Stimulated activated naive B cell treated with anti-CD40 and anti-IgM and Interleukin-4, amounts not matched to agents 10 μg/mL and 1 μg/mL and 100 μg/mL, for 72 hours (primary cell): ENCODE measurements at regions not wholly inside any gene's neighbourhood (a gene's known extent, or its start where the extent isn't known, plus 50 kb on each side); places are given as distances from the start of the nearest gene placed in this dataset.
"Not testable (repeated sequence)": the region's sequence is repeated elsewhere in the genome, so short reads cannot be mapped to it uniquely, and the experiment has no call there.

ENCODE experiments used
- ATAC-seq, 2 donors: fragments of 150-1000 bp; cut with Tn5 transposase; replicated peaks; 2 replicates each; pipeline ENCODE4 v1.10.0; 2021; ENCODE audit warnings: moderate library complexity in 1 of 2
- DNase-seq: peaks from one replicate; pipeline ENCODE4 v3.0.0; 2021
- H3K27ac Mint-ChIP-seq: one replicate; pipeline ENCODE4 v1.8.0; 2022; ENCODE audit warnings: mild to moderate bottlenecking, mixed read lengths
- H3K27me3 Mint-ChIP-seq, 2 donors: one replicate each; pipeline ENCODE4 v1.8.0; 2022; ENCODE audit warnings: mixed read lengths in 2 of 2
- H3K36me3 Mint-ChIP-seq, 2 donors: one replicate each; pipeline ENCODE4 v1.8.0; 2022; ENCODE audit warnings: mixed read lengths in 2 of 2, mild to moderate bottlenecking in 1 of 2
- H3K4me1 Mint-ChIP-seq, 2 donors: one replicate each; pipeline ENCODE4 v1.8.0; 2022; ENCODE audit warnings: mixed read lengths in 2 of 2, mild to moderate bottlenecking in 1 of 2
- H3K4me3 Mint-ChIP-seq, 2 donors: one replicate each; pipeline ENCODE4 v1.8.0; 2022; ENCODE audit warnings: mild to moderate bottlenecking in 2 of 2, mixed read lengths in 2 of 2, moderate library complexity in 1 of 2
- H3K9me3 Mint-ChIP-seq, 2 donors: one replicate each; pipeline ENCODE4 v1.8.0; 2022; ENCODE audit warnings: mixed read lengths in 2 of 2, mild to moderate bottlenecking in 1 of 2

GRCh38 chr10:81688459-81688858 lies 186.5 kb upstream of the NRG3 start:
- no peak overlapping the region for H3K4me3 Mint-ChIP-seq
- H3K36me3 Mint-ChIP-seq = no peaks in the 10 kb centered on the region
- H3K9me3 Mint-ChIP-seq = peaks cover 4 to 7% of the 10 kb centered on the region in 2 donors
- ATAC-seq (no peak), DNase-seq (no peak)
- H3K4me1 Mint-ChIP-seq = no peaks in the 10 kb centered on the region
- no peaks in the 10 kb centered on the region for H3K27me3 Mint-ChIP-seq
- no peak overlapping the region for H3K27ac Mint-ChIP-seq

DNA sequence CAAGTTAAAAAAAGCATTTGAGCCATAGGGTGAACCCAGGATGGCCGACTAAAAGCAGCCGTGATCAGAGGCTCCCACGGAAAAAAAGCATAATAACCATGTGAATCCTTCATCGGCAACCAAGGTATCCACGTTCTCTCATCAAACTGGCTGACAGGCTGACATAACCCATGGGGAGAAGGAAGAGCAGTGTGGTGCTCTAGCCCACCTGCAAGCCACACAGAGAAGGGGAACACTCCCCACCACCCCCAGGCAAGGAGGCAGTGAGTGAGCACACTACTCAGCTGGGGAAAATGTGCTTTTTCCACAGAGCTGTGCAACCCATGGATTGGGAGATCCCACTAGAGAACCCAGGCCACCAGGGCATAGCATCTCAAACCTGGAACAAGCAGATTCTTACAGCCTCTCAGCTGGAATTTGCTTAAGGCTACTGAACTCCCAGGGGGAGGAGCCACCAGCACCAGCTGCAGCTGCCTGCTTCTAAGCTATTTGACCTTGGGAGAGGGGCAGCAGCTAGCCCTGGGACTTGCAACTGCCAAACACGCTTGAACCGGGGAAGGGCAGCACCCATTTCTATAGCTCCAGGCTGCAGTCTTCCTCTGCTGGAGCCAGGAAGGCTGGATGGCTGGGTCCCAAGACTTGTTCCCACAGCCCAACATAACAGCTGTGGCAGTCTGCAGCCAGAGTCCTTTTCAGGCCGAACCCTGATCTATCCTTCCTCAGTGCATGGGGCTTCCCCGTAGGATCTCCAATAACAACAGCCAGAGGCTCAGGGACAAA lies 178.2 kb upstream of the NRG3 start:
- no peak overlapping the region for H3K4me3 Mint-ChIP-seq
- peaks cover 12 to 19% of the 10 kb centered on the region in 2 donors for H3K9me3 Mint-ChIP-seq
- H3K36me3 Mint-ChIP-seq = no peaks in the 10 kb centered on the region
- no peak for ATAC-seq
- no peak overlapping the region for H3K27ac Mint-ChIP-seq
- DNase-seq = no peak
- H3K4me1 Mint-ChIP-seq = no peaks in the 10 kb centered on the region
- no peaks in the 10 kb centered on the region for H3K27me3 Mint-ChIP-seq

DNA sequence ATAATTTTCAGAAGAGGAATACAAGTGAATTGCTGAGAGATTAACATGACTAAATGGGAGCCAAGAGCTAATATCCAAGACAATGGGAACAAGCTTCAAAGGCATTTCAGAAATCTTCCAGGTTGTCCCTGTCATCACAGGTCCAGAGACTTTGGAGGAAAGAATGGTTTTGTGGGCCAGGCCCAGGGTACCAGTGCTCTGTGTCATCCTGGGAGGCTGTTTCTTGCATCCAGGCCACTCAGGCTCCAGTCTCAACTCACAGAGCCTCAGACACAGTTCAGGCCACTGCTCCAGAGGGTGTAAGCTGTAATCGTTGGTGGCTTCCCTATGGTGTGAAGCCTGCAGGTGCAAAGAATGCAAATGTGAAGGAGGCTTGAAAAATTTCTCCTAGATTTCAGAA lies 170.4 kb upstream of the NRG3 start:
- Mint-ChIP-seq H3K4me1 (peaks cover 2 to 8% of the 10 kb centered on the region in 2 donors), H3K27me3 (no peaks in the 10 kb centered on the region), H3K9me3 (peaks cover 8 to 11% of the 10 kb centered on the region in 2 donors), H3K4me3 (no peak overlapping the region), H3K36me3 (no peaks in the 10 kb centered on the region), H3K27ac (no peak overlapping the region)
- DNase-seq = no peak
- ATAC-seq = peak in 1 of 2 donors; percentile 34

DNA sequence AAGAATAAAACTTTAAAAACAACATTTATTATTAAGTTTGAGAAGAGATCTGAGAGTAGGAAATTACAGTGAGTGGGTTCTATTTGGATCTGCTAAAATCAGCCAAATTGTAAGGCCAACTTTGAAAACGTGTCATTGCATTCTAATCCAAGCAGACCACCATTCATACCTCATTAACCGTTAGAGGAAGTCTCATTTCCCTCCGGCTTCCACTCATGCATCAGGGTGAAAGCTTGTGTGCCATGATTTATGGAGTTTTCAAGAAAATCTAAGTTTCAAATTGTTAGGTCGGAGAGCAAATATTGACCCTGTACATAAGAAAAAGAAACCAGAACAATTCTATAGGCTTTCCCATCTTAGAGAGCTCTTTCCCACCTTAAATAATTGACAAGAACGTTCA lies 166.6 kb upstream of the NRG3 start:
- Mint-ChIP-seq H3K9me3 (peaks cover 0 to 6% of the 10 kb centered on the region in 2 donors), H3K27me3 (no peaks in the 10 kb centered on the region), H3K27ac (no peak overlapping the region), H3K4me1 (peaks cover 2 to 8% of the 10 kb centered on the region in 2 donors), H3K4me3 (no peak overlapping the region), H3K36me3 (no peaks in the 10 kb centered on the region)
- DNase-seq (no peak), ATAC-seq (no peak)

DNA sequence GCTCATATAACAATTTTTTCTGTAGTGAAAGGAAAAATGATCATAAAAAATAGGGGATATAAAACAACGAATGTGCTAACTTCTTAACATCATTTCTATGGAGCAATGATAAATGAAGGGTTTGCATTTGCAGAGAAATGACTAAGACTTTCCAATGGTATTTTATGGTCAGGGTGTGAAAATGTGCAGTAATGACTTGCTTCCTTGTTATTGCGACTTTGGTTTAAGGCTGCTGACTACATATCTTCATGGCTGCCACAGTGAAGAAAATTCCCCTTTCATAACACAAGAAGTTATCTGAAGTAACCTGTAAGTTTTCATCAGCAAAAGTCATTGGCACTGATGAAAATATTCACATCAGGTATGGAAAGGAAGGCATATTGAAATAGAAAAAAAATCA lies 166.1 kb upstream of the NRG3 start:
- peak; percentile 67 to 73 for ATAC-seq
- no peaks in the 10 kb centered on the region for H3K27me3 Mint-ChIP-seq
- peaks cover 2 to 8% of the 10 kb centered on the region in 2 donors for H3K4me1 Mint-ChIP-seq
- H3K9me3 Mint-ChIP-seq = peaks cover 0 to 6% of the 10 kb centered on the region in 2 donors
- no peaks in the 10 kb centered on the region for H3K36me3 Mint-ChIP-seq
- DNase-seq = no peak
- no peak overlapping the region for H3K4me3 Mint-ChIP-seq
- H3K27ac Mint-ChIP-seq = no peak overlapping the region

DNA sequence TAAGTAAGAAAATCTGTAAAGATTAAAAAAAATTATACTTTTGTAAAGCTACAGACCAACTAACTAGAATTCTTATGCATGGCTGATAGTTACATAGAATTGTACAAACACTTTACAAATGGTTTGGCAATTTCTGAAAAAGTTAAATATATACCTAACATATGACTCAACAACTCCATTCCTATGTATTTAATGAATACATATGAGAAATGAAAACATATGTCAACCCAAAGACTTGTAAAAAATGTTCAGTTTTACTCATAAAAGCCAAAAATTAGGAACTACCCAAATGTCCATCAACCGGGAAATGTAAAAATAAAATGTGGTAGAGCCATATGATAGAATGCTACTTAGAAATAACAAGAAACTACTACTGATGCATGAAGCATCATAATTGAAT lies 152.6 kb upstream of the NRG3 start:
- Mint-ChIP-seq H3K4me3 (no peak overlapping the region), H3K27me3 (no peaks in the 10 kb centered on the region), H3K27ac (no peak overlapping the region), H3K36me3 (no peaks in the 10 kb centered on the region), H3K4me1 (peaks cover 10 to 16% of the 10 kb centered on the region in 2 donors), H3K9me3 (no peaks in the 10 kb centered on the region)
- ATAC-seq (peak; percentile 75 to 78), DNase-seq (no peak)

DNA sequence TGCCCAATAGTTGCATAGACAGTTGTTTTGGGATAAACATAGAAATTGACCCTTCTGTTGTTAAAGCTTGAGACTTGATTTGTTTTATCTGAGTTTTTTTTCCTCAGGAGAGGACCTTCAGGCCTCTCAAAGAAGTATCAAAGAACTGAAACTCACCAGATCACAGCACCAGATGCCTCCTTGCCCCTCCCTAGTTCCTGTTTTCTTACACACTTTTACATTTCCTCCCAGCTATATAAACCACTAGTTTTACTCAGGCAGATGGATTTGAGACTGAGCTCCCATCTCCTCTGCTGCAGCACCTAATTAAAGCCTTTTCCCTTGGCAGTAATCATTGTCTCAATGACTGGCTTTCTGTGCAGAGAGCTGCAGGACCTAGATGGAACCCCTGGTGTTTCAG lies 150.6 kb upstream of the NRG3 start:
- DNase-seq (no peak), ATAC-seq (peak; percentile 71 to 72)
- H3K27ac Mint-ChIP-seq = peak overlapping the region; percentile 73
- H3K4me3 Mint-ChIP-seq = peak overlapping the region in 1 of 2 donors; percentile 46
- no peaks in the 10 kb centered on the region for H3K27me3 Mint-ChIP-seq
- no peaks in the 10 kb centered on the region for H3K9me3 Mint-ChIP-seq
- H3K4me1 Mint-ChIP-seq = peaks cover 12 to 16% of the 10 kb centered on the region in 2 donors
- no peaks in the 10 kb centered on the region for H3K36me3 Mint-ChIP-seq

- Mint-ChIP-seq H3K27me3 (no peaks in the 10 kb centered on the region), H3K36me3 (no peaks in the 10 kb centered on the region), H3K9me3 (no peaks in the 10 kb centered on the region), H3K27ac (no peak overlapping the region), H3K4me3 (no peak overlapping the region), H3K4me1 (peaks cover 12 to 16% of the 10 kb centered on the region in 2 donors)
- ATAC-seq (no peak), DNase-seq (no peak)
These were observed 149.1 kb upstream of the NRG3 start for GRCh38 chr10:81725851-81726250.

- Mint-ChIP-seq H3K9me3 (no peaks in the 10 kb centered on the region), H3K4me1 (peaks cover 12 to 16% of the 10 kb centered on the region in 2 donors), H3K27me3 (no peaks in the 10 kb centered on the region), H3K36me3 (no peaks in the 10 kb centered on the region), H3K4me3 (no peak overlapping the region), H3K27ac (no peak overlapping the region)
- ATAC-seq (no peak), DNase-seq (no peak)
These were observed 146.3 kb upstream of the NRG3 start for GRCh38 chr10:81728692-81729091.

- ATAC-seq = no peak
- Mint-ChIP-seq H3K27ac (no peak overlapping the region), H3K9me3 (peaks cover 2 to 4% of the 10 kb centered on the region in 2 donors), H3K27me3 (no peaks in the 10 kb centered on the region), H3K4me1 (peaks cover 0 to 2% of the 10 kb centered on the region in 2 donors), H3K4me3 (no peak overlapping the region), H3K36me3 (no peaks in the 10 kb centered on the region)
- DNase-seq = no peak
These were observed 144.1 kb upstream of the NRG3 start for GRCh38 chr10:81730891-81731290.

DNA sequence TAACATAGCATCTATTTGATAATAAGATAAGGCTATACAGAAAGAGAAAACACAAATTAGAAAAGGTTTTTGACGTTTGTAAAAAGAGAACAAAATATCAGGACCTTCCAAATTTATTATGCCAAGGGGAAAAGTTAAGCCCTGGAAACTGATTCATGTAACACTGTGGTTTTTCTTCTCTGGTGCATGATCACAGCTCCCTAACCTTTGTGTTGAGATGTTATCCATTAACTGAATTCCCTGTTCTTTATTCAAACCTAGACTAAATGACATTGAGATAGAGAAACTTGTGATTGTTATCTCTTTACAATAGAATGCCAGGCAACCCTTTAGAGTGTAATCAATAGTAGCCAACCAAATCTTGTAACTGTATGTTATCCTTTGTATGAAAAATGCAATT lies 141.5 kb upstream of the NRG3 start:
- H3K4me3 Mint-ChIP-seq = no peak overlapping the region
- DNase-seq (no peak), ATAC-seq (no peak)
- peaks cover 12 to 13% of the 10 kb centered on the region in 2 donors for H3K9me3 Mint-ChIP-seq
- H3K36me3 Mint-ChIP-seq = no peaks in the 10 kb centered on the region
- no peaks in the 10 kb centered on the region for H3K4me1 Mint-ChIP-seq
- no peak overlapping the region for H3K27ac Mint-ChIP-seq
- no peaks in the 10 kb centered on the region for H3K27me3 Mint-ChIP-seq

- not testable (repeated sequence) for H3K4me3 Mint-ChIP-seq, H3K27me3 Mint-ChIP-seq, ATAC-seq, H3K4me1 Mint-ChIP-seq, DNase-seq, H3K36me3 Mint-ChIP-seq, H3K27ac Mint-ChIP-seq
- H3K9me3 Mint-ChIP-seq = peaks cover 13 to 18% of the 10 kb centered on the region in 2 donors
These were observed 139.8 kb upstream of the NRG3 start for GRCh38 chr10:81735167-81735566.

DNA sequence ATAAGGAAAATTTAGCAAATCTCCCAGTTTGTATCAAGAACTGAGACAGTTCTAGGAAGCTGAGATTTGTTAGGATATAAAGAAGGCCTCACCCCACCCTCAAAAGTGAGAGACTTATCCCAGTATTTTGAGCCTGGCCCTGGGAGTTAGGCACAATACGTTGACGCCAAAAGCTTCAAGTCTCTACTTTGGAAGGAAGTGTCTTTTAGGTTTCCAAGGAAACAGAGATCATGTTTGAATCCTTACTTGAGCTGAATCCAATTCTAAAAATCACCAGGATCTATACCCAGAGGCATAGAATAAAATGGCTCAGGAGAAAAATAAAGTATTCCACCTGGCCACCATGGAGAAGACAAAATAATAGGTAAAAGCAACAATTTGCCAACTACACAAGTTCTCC lies 115.9 kb upstream of the NRG3 start:
- H3K27ac Mint-ChIP-seq = no peak overlapping the region
- peaks cover 0 to 6% of the 10 kb centered on the region in 2 donors for H3K9me3 Mint-ChIP-seq
- no peaks in the 10 kb centered on the region for H3K36me3 Mint-ChIP-seq
- DNase-seq = no peak
- H3K4me1 Mint-ChIP-seq = no peaks in the 10 kb centered on the region
- H3K4me3 Mint-ChIP-seq = no peak overlapping the region
- ATAC-seq = no peak
- H3K27me3 Mint-ChIP-seq = no peaks in the 10 kb centered on the region

DNA sequence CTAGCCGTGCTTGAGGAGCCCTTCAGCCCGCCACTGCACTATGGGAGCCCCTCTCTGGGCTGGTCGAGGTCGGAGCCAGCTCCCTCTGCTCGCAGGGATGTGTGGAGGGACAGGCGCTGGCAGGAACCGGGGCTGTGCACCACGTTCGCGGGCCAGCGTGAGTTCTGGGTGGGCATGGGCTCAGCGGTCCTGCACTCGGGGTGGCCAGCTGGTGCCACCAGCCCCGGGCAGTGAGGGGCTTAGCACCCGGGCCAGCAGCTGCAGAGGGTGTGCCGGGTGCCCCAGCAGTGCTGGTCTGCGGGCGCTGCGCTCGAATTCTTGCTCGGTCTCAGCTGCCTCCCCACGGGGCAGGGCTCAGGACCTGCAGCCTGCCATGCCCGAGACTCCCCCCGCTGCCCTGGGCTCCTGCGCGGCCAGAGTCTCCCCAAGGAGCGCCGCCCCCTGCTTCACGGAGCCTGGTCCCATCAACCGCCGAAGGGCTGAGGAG lies 90.8 kb upstream of the NRG3 start:
- no peak for DNase-seq
- Mint-ChIP-seq H3K36me3 (no peaks in the 10 kb centered on the region), H3K9me3 (peaks cover 3 to 5% of the 10 kb centered on the region in 2 donors), H3K27me3 (no peaks in the 10 kb centered on the region), H3K4me1 (no peaks in the 10 kb centered on the region), H3K4me3 (no peak overlapping the region), H3K27ac (no peak overlapping the region)
- no peak for ATAC-seq

GRCh38 chr10:81792729-81793128 lies 82.3 kb upstream of the NRG3 start:
- Mint-ChIP-seq H3K4me1 (no peaks in the 10 kb centered on the region), H3K36me3 (no peaks in the 10 kb centered on the region), H3K9me3 (peaks cover 0 to 3% of the 10 kb centered on the region in 2 donors), H3K27me3 (no peaks in the 10 kb centered on the region), H3K4me3 (no peak overlapping the region), H3K27ac (no peak overlapping the region)
- no peak for ATAC-seq
- no peak for DNase-seq
